GM12891 (cell line): ENCODE measurements at regions not wholly inside any gene's neighbourhood (a gene's known extent, or its start where the extent isn't known, plus 50 kb on each side); places are given as distances from the start of the nearest gene placed in this dataset.

ENCODE experiments used
- DNase-seq: peaks from one replicate; pipeline ENCODE4 v3.0.0; 2011; ENCODE audit warnings: low spot score; ENCODE audit not compliant: insufficient read length
- FAIRE-seq: peaks from 2 replicates; lab custom pipeline; 2011; peaks lifted over from hg19 to GRCh38; lab: Jason Lieb, UNC
- PAX5 ChIP-seq: IDR thresholded peaks from 2 replicates; pipeline ENCODE4 v1.6.1; 2011; ENCODE audit warnings: low read length, moderate library complexity, mild to moderate bottlenecking; ENCODE audit not compliant: insufficient read depth, severe bottlenecking
- POLR2A ChIP-seq: IDR thresholded peaks from 2 replicates; pipeline ENCODE4 v1.6.1; 2011; ENCODE audit warnings: low read depth, low read length, control low read depth
- POLR2AphosphoS5 ChIP-seq: IDR thresholded peaks from 2 replicates; pipeline ENCODE4 v1.6.1; 2011; ENCODE audit warnings: low read depth, low read length, control low read depth
- POU2F2 ChIP-seq: IDR thresholded peaks from 2 replicates; pipeline ENCODE4 v1.6.1; 2011; ENCODE audit warnings: low read depth, mild to moderate bottlenecking, control low read depth, low read length, moderate library complexity
- SPI1 ChIP-seq: IDR thresholded peaks from 2 replicates; pipeline ENCODE4 v1.6.1; 2011; ENCODE audit warnings: low read depth, low read length, control low read depth
- TAF1 ChIP-seq: IDR thresholded peaks from 2 replicates; pipeline ENCODE4 v1.6.1; 2011; ENCODE audit warnings: low read depth, low read length, control low read depth

DNA sequence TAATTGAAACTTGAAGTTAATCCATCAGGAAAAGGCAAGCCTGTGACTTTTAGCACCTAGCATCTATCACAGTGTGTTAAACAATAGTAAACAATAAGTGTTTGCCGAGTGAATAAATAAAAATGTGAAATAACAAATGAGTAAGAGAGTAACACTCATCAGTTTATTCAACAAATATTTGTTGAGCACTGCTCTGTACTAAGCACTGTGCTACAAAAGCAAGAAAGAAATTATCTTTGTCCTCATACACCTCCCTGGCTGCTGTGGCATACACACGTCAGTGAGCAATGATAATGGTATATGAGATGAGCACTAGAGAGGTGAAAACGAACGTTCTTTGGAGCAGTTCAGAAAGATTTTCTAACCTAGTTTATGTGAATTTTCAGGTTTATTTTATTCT lies 295.0 kb upstream of the LRRC7 start:
- no peak for DNase-seq
- TF ChIP-seq POU2F2 (no peak), TAF1 (no peak)
- no peak for FAIRE-seq

- FAIRE-seq, result no peak
- TF ChIP-seq SPI1, result no peak
- TF ChIP-seq POLR2AphosphoS5, result no peak
- TF ChIP-seq POLR2A, result no peak
- no peak for TF ChIP-seq PAX5
- TF ChIP-seq TAF1, result no peak
- TF ChIP-seq POU2F2, result no peak
- DNase-seq, result no peak
These were observed 288.8 kb upstream of the LRRC7 start for GRCh38 chr1:69278923-69279322.

- FAIRE-seq, result no peak
These were observed 284.2 kb upstream of the LRRC7 start for GRCh38 chr1:69283516-69283915.

DNA sequence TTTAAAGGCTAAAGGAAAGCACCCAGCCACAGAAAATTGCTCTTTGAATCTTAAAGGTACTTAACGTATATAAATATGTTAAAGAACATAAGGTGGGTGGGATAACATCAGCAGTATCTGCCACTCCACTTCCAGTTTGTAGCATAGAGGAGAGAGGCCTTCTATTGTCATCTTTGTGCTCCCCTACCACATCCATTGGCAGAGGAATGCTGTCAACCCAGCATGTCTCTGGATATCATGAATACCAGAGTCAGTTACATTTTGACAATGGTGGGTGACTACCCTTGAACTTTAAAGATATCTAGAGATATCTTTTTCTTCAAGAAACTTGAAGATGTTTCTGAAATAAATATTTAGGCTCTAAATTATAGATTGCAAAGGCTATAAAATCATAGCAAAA lies 283.2 kb upstream of the LRRC7 start:
- DNase-seq (no peak), FAIRE-seq (no peak)
- TF ChIP-seq TAF1, result no peak

More at GRCh38 chr1:69283516-69283915, 284.2 kb upstream of the LRRC7 start:
- TF ChIP-seq POLR2A (no peak), POLR2AphosphoS5 (no peak), SPI1 (no peak), PAX5 (no peak), POU2F2 (no peak), TAF1 (no peak)
- no peak for DNase-seq

DNA sequence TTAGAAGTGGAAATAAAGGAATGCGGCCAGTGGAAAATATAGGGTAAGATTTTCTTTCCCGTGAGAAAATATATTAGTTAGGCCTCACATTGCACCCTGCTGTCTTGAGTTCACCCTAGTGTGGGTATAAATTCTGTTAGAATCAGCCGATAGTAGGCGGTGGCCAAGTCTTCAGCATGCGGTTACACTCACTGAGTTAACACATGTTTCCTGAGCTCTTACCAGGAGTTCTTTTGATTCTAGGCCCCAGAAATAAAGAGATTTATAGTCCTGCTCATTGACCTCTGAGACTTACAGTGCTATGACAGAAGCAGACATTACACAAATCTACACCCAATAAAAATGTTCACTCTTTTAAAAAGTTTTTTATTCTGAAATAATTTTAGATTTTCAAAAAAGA lies 279.3 kb upstream of the LRRC7 start:
- FAIRE-seq (no peak), DNase-seq (no peak)
- TF ChIP-seq POLR2A (no peak), SPI1 (no peak), TAF1 (no peak), PAX5 (no peak), POU2F2 (no peak), POLR2AphosphoS5 (no peak)

GRCh38 chr1:69290291-69290690 lies 277.4 kb upstream of the LRRC7 start:
- DNase-seq (no peak), FAIRE-seq (no peak)
- TF ChIP-seq POLR2A (no peak), TAF1 (no peak), SPI1 (no peak), POU2F2 (no peak)

- TF ChIP-seq PAX5, result no peak
- no peak for TF ChIP-seq POLR2AphosphoS5
- no peak for TF ChIP-seq POLR2A
- TF ChIP-seq POU2F2, result no peak
- no peak for TF ChIP-seq SPI1
- no peak for TF ChIP-seq TAF1
- no peak for FAIRE-seq
These were observed 276.2 kb upstream of the LRRC7 start for GRCh38 chr1:69291541-69291940.

DNA sequence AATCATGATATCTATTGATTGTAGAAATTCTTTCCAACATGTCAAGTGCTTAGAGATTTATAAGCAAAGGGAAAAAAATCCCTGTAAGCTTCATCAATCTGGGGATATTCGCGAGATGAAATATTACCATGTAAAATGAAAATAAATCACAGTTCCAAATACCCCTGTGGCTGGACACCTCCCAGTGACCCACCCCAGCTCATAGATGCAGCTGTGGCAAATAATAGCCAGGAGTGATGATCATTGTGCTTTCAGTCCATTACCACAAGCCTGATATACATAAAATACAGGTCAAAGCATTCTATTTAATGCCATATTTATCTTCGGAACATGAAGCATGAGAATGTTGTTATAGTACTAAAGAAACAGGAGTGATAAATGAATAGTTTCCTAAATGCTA lies 274.9 kb upstream of the LRRC7 start:
- FAIRE-seq (no peak), DNase-seq (no peak)

More at GRCh38 chr1:69291541-69291940, 276.2 kb upstream of the LRRC7 start:
- DNase-seq, result no peak

DNA sequence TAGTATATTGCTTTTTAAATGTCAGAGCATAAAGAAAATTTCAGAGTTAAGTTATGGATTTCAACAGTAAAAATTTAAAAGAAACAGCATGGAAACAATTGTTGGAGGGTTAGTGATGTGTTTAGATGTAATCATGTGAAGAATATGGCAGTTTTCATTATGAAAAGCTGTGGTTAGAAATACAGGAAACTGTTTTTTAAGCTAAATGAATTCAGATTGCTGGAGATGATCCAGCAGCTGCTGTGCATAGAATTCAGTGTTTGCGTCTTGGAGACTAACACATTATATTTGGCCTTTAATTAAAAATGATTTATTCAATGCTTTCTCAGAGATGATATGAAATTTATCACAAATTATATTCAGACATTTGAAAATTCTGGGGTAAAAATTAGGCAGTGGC lies 273.6 kb upstream of the LRRC7 start:
- no peak for TF ChIP-seq POLR2A
- TF ChIP-seq PAX5, result no peak
- TF ChIP-seq POU2F2, result no peak
- no peak for TF ChIP-seq SPI1
- no peak for TF ChIP-seq TAF1
- no peak for TF ChIP-seq POLR2AphosphoS5
- FAIRE-seq, result no peak
- no peak for DNase-seq

More for the DNA sequence above, 274.9 kb upstream of the LRRC7 start:
- no peak for TF ChIP-seq POLR2A

- TF ChIP-seq POU2F2 (no peak), POLR2AphosphoS5 (no peak)
- DNase-seq, result no peak
- no peak for FAIRE-seq
These were observed 272.5 kb upstream of the LRRC7 start for GRCh38 chr1:69295265-69295664.

GRCh38 chr1:69305621-69306020 lies 262.1 kb upstream of the LRRC7 start:
- DNase-seq (no peak), FAIRE-seq (no peak)
- TF ChIP-seq PAX5 (no peak), TAF1 (no peak), POU2F2 (no peak), POLR2A (no peak), SPI1 (no peak), POLR2AphosphoS5 (no peak)
